ENCODE measurements at regions not wholly inside any gene's neighbourhood (a gene's known extent, or its start where the extent isn't known, plus 50 kb on each side); places are given as distances from the start of the nearest gene placed in this dataset.

- no peak for TF ChIP-seq CTCF (IDR thresholded peaks at IDR 0.05)
Measured at GRCh38 chr15:39156166-39156565, 424.7 kb upstream of the THBS1 start.

GRCh38 chr15:39156646-39157250 lies 424.1 kb upstream of the THBS1 start:
- TF ChIP-seq CTCF (IDR thresholded peaks at IDR 0.05): no peak

GRCh38 chr15:39157882-39158281 lies 423.0 kb upstream of the THBS1 start:
- TF ChIP-seq CTCF (IDR thresholded peaks at IDR 0.05): no peak

GRCh38 chr15:39159833-39160232 lies 421.0 kb upstream of the THBS1 start:
- no peak for TF ChIP-seq CTCF (IDR thresholded peaks at IDR 0.05)

- TF ChIP-seq CTCF (IDR thresholded peaks at IDR 0.05): no peak
Measured at GRCh38 chr15:39161096-39161495, 419.8 kb upstream of the THBS1 start.

GRCh38 chr15:39165020-39165706 lies 415.7 kb upstream of the THBS1 start:
- TF ChIP-seq CTCF (IDR thresholded peaks at IDR 0.05): no peak

- no peak for TF ChIP-seq CTCF (IDR thresholded peaks at IDR 0.05)
Measured at GRCh38 chr15:39167164-39168058, 413.5 kb upstream of the THBS1 start.

Measured in LNCAP (cell line).